ENCODE measurements at regions not wholly inside any gene's neighbourhood (a gene's known extent, or its start where the extent isn't known, plus 50 kb on each side); places are given as distances from the start of the nearest gene placed in this dataset.

GRCh38 chr9:92188969-92189781 is 74.0 kb upstream of the SPTLC1 start:
- TF ChIP-seq POLR2A (IDR thresholded peaks at IDR 0.05; ENCODE audit: extremely low read depth, insufficient read length) (no peak), MYC (IDR thresholded peaks at IDR 0.05; ENCODE audit: low read depth, low read length) (no peak)
- TF ChIP-seq, protein P1, sequence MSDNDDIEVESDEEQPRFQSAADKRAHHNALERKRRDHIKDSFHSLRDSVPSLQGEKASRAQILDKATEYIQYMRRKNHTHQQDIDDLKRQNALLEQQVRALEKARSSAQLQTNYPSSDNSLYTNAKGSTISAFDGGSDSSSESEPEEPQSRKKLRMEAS (IDR thresholded peaks at IDR 0.05; ENCODE audit: low read depth, low read length), result no peak
- TF ChIP-seq, protein P2, sequence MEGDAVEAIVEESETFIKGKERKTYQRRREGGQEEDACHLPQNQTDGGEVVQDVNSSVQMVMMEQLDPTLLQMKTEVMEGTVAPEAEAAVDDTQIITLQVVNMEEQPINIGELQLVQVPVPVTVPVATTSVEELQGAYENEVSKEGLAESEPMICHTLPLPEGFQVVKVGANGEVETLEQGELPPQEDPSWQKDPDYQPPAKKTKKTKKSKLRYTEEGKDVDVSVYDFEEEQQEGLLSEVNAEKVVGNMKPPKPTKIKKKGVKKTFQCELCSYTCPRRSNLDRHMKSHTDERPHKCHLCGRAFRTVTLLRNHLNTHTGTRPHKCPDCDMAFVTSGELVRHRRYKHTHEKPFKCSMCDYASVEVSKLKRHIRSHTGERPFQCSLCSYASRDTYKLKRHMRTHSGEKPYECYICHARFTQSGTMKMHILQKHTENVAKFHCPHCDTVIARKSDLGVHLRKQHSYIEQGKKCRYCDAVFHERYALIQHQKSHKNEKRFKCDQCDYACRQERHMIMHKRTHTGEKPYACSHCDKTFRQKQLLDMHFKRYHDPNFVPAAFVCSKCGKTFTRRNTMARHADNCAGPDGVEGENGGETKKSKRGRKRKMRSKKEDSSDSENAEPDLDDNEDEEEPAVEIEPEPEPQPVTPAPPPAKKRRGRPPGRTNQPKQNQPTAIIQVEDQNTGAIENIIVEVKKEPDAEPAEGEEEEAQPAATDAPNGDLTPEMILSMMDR (IDR thresholded peaks at IDR 0.05; ENCODE audit: low read depth, low read length), result no peak
